ENCODE measurements at regions not wholly inside any gene's neighbourhood (a gene's known extent, or its start where the extent isn't known, plus 50 kb on each side); places are given as distances from the start of the nearest gene placed in this dataset.

DNA sequence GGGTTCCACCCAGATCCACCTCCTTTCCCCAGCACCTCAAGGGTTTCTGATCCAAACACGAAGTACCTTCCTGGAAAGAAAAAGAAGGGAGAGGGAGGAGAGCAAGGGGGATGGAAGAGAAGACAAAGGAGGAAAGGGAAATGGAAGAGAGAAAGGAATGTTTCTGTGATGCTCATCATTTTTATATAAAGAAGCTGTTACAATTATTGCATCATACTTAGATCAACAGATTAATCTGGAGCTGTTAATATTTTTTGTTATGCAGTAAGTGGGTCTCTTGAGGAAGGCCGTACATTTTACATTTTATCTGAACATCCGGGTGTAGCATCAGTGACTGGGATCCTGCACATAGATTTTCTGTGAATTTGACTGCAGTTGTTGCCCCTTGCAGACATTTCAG is 60.6 kb upstream of the NEDD4L start:
- TF ChIP-seq, protein P1, sequence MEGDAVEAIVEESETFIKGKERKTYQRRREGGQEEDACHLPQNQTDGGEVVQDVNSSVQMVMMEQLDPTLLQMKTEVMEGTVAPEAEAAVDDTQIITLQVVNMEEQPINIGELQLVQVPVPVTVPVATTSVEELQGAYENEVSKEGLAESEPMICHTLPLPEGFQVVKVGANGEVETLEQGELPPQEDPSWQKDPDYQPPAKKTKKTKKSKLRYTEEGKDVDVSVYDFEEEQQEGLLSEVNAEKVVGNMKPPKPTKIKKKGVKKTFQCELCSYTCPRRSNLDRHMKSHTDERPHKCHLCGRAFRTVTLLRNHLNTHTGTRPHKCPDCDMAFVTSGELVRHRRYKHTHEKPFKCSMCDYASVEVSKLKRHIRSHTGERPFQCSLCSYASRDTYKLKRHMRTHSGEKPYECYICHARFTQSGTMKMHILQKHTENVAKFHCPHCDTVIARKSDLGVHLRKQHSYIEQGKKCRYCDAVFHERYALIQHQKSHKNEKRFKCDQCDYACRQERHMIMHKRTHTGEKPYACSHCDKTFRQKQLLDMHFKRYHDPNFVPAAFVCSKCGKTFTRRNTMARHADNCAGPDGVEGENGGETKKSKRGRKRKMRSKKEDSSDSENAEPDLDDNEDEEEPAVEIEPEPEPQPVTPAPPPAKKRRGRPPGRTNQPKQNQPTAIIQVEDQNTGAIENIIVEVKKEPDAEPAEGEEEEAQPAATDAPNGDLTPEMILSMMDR (IDR thresholded peaks at IDR 0.05 in 2 of 3, conservative IDR thresholded peaks at IDR 0.05 in 1 of 3; ENCODE audit: borderline replicate concordance in 1 of 3, insufficient read depth in 1 of 3, low read depth in 2 of 3, low read length in 2 of 3): no peak
- TF ChIP-seq RAD21 (IDR thresholded peaks at IDR 0.05; ENCODE audit: low read depth) (no peak), POLR2A (IDR thresholded peaks at IDR 0.05; ENCODE audit: borderline replicate concordance, extremely low read depth, insufficient read depth, insufficient read length) (no peak), JUND (IDR thresholded peaks at IDR 0.05) (no peak), EZH2 (IDR thresholded peaks at IDR 0.05) (no peak), SRF (IDR thresholded peaks at IDR 0.05; ENCODE audit: low read depth) (no peak), YY1 (IDR thresholded peaks at IDR 0.05; ENCODE audit: extremely low read depth, insufficient replicate concordance, low read depth, low read length) (no peak), ELF1 (IDR thresholded peaks at IDR 0.05; ENCODE audit: borderline replicate concordance, low read depth) (no peak), ZFX (IDR thresholded peaks at IDR 0.05) (no peak), FOSL1 (IDR thresholded peaks at IDR 0.05; ENCODE audit: low read depth) (no peak), EZH2phosphoT487 (IDR thresholded peaks at IDR 0.05; ENCODE audit: borderline replicate concordance) (no peak)
- TF ChIP-seq, protein P2, sequence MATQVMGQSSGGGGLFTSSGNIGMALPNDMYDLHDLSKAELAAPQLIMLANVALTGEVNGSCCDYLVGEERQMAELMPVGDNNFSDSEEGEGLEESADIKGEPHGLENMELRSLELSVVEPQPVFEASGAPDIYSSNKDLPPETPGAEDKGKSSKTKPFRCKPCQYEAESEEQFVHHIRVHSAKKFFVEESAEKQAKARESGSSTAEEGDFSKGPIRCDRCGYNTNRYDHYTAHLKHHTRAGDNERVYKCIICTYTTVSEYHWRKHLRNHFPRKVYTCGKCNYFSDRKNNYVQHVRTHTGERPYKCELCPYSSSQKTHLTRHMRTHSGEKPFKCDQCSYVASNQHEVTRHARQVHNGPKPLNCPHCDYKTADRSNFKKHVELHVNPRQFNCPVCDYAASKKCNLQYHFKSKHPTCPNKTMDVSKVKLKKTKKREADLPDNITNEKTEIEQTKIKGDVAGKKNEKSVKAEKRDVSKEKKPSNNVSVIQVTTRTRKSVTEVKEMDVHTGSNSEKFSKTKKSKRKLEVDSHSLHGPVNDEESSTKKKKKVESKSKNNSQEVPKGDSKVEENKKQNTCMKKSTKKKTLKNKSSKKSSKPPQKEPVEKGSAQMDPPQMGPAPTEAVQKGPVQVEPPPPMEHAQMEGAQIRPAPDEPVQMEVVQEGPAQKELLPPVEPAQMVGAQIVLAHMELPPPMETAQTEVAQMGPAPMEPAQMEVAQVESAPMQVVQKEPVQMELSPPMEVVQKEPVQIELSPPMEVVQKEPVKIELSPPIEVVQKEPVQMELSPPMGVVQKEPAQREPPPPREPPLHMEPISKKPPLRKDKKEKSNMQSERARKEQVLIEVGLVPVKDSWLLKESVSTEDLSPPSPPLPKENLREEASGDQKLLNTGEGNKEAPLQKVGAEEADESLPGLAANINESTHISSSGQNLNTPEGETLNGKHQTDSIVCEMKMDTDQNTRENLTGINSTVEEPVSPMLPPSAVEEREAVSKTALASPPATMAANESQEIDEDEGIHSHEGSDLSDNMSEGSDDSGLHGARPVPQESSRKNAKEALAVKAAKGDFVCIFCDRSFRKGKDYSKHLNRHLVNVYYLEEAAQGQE (IDR thresholded peaks at IDR 0.05; ENCODE audit: low read depth): no peak
- TF ChIP-seq, protein P3, sequence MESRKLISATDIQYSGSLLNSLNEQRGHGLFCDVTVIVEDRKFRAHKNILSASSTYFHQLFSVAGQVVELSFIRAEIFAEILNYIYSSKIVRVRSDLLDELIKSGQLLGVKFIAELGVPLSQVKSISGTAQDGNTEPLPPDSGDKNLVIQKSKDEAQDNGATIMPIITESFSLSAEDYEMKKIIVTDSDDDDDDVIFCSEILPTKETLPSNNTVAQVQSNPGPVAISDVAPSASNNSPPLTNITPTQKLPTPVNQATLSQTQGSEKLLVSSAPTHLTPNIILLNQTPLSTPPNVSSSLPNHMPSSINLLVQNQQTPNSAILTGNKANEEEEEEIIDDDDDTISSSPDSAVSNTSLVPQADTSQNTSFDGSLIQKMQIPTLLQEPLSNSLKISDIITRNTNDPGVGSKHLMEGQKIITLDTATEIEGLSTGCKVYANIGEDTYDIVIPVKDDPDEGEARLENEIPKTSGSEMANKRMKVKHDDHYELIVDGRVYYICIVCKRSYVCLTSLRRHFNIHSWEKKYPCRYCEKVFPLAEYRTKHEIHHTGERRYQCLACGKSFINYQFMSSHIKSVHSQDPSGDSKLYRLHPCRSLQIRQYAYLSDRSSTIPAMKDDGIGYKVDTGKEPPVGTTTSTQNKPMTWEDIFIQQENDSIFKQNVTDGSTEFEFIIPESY (IDR thresholded peaks at IDR 0.05; ENCODE audit: extremely low read depth, insufficient replicate concordance, low read length): no peak
- TF ChIP-seq, protein P4, sequence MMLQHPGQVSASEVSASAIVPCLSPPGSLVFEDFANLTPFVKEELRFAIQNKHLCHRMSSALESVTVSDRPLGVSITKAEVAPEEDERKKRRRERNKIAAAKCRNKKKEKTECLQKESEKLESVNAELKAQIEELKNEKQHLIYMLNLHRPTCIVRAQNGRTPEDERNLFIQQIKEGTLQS (IDR thresholded peaks at IDR 0.05): no peak
